ENCODE measurements at regions not wholly inside any gene's neighbourhood (a gene's known extent, or its start where the extent isn't known, plus 50 kb on each side); places are given as distances from the start of the nearest gene placed in this dataset.

DNA sequence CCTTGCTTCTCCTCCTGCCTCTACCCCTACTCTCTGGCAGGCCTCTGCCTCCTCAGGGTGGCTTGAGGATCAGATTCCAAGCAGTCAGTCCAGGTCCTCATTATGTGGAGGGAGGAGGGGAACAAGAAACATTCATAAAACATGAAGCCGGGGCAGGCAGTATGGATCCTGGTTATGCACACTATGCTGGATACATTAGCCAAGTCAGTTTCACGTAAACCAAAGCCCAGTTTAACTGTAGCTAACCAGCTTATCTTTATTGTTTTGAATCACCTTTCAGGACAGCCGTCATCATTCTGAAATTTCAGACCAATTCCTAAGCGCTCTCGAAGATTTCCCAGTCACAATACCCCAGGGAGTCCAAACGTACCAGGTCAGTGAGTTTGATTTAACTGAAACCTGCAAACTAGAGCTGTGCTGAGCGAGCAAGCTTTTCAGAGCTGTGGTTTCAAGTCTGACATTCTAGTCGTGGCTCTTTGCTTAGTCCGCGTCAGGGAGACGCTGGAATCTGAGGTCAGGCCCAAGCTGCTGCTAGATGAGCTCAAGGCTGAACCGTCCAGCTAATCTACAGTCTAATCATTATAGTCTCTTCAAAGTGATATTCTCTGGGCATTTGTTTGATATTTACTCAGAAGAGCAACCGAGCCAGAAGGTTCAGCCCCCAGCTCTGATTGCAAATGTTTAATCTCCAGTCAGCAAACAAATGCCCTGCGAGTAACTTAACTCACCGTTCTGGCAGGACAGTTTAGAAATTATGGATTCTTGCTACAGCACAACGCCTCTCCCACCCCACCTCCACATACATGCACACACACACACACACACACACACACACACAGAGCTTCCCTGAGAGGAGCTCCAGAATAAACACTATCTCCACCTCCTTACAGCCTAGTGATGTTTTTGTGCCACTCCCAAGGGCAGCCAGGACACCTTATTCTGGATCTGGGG lies 63.8 kb upstream of the BZW1 start (continued):
- TF ChIP-seq PAWR (CRISPR knock-in tag; IDR thresholded peaks at IDR 0.05; ENCODE audit: borderline replicate concordance) (0 out of 2 replicates have a peak, but pooled peaks have one; percentile 59), FOXO1 (CRISPR knock-in tag; IDR thresholded peaks at IDR 0.05) (peak; percentile 68; the same call in 1 of the 2 replicates), ATF7 (IDR thresholded peaks at IDR 0.05) (no peak), ATF7 (CRISPR knock-in tag; IDR thresholded peaks at IDR 0.05) (no peak), TCF7 (IDR thresholded peaks at IDR 0.05; ENCODE audit: low read depth) (peak; percentile 96), ZNF136 (CRISPR knock-in tag; IDR thresholded peaks at IDR 0.05; ENCODE audit: low read depth) (no peak), IRX3 (CRISPR knock-in tag; IDR thresholded peaks at IDR 0.05; ENCODE audit: borderline replicate concordance, low read depth) (peak; percentile 76), TBX3 (IDR thresholded peaks at IDR 0.05; ENCODE audit: borderline replicate concordance) (peak; percentile 79; the same call in 1 of the 2 replicates), NFRKB (IDR thresholded peaks at IDR 0.05) (no peak), CREM (IDR thresholded peaks at IDR 0.05) (peak; percentile 81; the same call in 1 of the 2 replicates), CREM (CRISPR knock-in tag; IDR thresholded peaks at IDR 0.05) (no peak), ELF3 (CRISPR knock-in tag; IDR thresholded peaks at IDR 0.05) (peak; percentile 66), ZNF724P (CRISPR knock-in tag; IDR thresholded peaks at IDR 0.05; ENCODE audit: borderline replicate concordance) (no peak), ZNF776 (CRISPR knock-in tag; IDR thresholded peaks at IDR 0.05) (no peak), ATRX (CRISPR knock-in tag; IDR thresholded peaks at IDR 0.05; ENCODE audit: borderline replicate concordance) (no peak), ZFP90 (CRISPR knock-in tag; IDR thresholded peaks at IDR 0.05; ENCODE audit: borderline replicate concordance) (peak; percentile 79), ELF4 (CRISPR knock-in tag; IDR thresholded peaks at IDR 0.05; ENCODE audit: borderline replicate concordance) (no peak), ZNF781 (CRISPR knock-in tag; IDR thresholded peaks at IDR 0.05; ENCODE audit: borderline replicate concordance, not compliant biosample characterization) (no peak), ZNF709 (CRISPR knock-in tag; IDR thresholded peaks at IDR 0.05) (0 out of 2 replicates have a peak, but pooled peaks have one; percentile 23)
- TF ChIP-seq, protein P1, sequence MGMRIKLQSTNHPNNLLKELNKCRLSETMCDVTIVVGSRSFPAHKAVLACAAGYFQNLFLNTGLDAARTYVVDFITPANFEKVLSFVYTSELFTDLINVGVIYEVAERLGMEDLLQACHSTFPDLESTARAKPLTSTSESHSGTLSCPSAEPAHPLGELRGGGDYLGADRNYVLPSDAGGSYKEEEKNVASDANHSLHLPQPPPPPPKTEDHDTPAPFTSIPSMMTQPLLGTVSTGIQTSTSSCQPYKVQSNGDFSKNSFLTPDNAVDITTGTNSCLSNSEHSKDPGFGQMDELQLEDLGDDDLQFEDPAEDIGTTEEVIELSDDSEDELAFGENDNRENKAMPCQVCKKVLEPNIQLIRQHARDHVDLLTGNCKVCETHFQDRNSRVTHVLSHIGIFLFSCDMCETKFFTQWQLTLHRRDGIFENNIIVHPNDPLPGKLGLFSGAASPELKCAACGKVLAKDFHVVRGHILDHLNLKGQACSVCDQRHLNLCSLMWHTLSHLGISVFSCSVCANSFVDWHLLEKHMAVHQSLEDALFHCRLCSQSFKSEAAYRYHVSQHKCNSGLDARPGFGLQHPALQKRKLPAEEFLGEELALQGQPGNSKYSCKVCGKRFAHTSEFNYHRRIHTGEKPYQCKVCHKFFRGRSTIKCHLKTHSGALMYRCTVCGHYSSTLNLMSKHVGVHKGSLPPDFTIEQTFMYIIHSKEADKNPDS (CRISPR knock-in tag; IDR thresholded peaks at IDR 0.05) = peak; percentile 81
- TF ChIP-seq, protein P2, sequence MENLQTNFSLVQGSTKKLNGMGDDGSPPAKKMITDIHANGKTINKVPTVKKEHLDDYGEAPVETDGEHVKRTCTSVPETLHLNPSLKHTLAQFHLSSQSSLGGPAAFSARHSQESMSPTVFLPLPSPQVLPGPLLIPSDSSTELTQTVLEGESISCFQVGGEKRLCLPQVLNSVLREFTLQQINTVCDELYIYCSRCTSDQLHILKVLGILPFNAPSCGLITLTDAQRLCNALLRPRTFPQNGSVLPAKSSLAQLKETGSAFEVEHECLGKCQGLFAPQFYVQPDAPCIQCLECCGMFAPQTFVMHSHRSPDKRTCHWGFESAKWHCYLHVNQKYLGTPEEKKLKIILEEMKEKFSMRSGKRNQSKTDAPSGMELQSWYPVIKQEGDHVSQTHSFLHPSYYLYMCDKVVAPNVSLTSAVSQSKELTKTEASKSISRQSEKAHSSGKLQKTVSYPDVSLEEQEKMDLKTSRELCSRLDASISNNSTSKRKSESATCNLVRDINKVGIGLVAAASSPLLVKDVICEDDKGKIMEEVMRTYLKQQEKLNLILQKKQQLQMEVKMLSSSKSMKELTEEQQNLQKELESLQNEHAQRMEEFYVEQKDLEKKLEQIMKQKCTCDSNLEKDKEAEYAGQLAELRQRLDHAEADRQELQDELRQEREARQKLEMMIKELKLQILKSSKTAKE (CRISPR knock-in tag; IDR thresholded peaks at IDR 0.05; ENCODE audit: borderline replicate concordance) = peak; percentile 80
- TF ChIP-seq, protein P3, sequence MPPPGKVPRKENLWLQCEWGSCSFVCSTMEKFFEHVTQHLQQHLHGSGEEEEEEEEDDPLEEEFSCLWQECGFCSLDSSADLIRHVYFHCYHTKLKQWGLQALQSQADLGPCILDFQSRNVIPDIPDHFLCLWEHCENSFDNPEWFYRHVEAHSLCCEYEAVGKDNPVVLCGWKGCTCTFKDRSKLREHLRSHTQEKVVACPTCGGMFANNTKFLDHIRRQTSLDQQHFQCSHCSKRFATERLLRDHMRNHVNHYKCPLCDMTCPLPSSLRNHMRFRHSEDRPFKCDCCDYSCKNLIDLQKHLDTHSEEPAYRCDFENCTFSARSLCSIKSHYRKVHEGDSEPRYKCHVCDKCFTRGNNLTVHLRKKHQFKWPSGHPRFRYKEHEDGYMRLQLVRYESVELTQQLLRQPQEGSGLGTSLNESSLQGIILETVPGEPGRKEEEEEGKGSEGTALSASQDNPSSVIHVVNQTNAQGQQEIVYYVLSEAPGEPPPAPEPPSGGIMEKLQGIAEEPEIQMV (CRISPR knock-in tag; IDR thresholded peaks at IDR 0.05; ENCODE audit: low read depth) = peak; percentile 17; the same call in 1 of the 2 replicates
- TF ChIP-seq, protein P4, sequence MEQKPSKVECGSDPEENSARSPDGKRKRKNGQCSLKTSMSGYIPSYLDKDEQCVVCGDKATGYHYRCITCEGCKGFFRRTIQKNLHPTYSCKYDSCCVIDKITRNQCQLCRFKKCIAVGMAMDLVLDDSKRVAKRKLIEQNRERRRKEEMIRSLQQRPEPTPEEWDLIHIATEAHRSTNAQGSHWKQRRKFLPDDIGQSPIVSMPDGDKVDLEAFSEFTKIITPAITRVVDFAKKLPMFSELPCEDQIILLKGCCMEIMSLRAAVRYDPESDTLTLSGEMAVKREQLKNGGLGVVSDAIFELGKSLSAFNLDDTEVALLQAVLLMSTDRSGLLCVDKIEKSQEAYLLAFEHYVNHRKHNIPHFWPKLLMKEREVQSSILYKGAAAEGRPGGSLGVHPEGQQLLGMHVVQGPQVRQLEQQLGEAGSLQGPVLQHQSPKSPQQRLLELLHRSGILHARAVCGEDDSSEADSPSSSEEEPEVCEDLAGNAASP (CRISPR knock-in tag; IDR thresholded peaks at IDR 0.05; ENCODE audit: borderline replicate concordance) = peak; percentile 69; the same call in 1 of the 2 replicates

Measured in HepG2 (cell line).